ENCODE measurements at regions not wholly inside any gene's neighbourhood (a gene's known extent, or its start where the extent isn't known, plus 50 kb on each side); places are given as distances from the start of the nearest gene placed in this dataset.
"Not testable (repeated sequence)": the region's sequence is repeated elsewhere in the genome, so short reads cannot be mapped to it uniquely, and the experiment has no call there.

GRCh38 chr2:223285370-223286265 is 233.6 kb downstream of the KCNE4 start:
- H3K4me1 ChIP-seq (ENCODE audit: low read depth, poor library complexity, severe bottlenecking): no peaks in the 10 kb centered on the region
- no peaks in the 10 kb centered on the region for H4K20me1 ChIP-seq (ENCODE audit: insufficient read depth)
- H3K79me2 ChIP-seq (ENCODE audit: insufficient read depth, low read depth): no peaks in the 10 kb centered on the region
- no peak overlapping the region for H3K4me2 ChIP-seq
- H3K27me3 ChIP-seq (ENCODE audit: insufficient read depth, low read depth): no peaks in the 10 kb centered on the region
- TF ChIP-seq, protein P1, sequence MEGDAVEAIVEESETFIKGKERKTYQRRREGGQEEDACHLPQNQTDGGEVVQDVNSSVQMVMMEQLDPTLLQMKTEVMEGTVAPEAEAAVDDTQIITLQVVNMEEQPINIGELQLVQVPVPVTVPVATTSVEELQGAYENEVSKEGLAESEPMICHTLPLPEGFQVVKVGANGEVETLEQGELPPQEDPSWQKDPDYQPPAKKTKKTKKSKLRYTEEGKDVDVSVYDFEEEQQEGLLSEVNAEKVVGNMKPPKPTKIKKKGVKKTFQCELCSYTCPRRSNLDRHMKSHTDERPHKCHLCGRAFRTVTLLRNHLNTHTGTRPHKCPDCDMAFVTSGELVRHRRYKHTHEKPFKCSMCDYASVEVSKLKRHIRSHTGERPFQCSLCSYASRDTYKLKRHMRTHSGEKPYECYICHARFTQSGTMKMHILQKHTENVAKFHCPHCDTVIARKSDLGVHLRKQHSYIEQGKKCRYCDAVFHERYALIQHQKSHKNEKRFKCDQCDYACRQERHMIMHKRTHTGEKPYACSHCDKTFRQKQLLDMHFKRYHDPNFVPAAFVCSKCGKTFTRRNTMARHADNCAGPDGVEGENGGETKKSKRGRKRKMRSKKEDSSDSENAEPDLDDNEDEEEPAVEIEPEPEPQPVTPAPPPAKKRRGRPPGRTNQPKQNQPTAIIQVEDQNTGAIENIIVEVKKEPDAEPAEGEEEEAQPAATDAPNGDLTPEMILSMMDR (conservative IDR thresholded peaks at IDR 0.05; ENCODE audit: low read depth, low read length): no peak
- no peak overlapping the region for H2AFZ ChIP-seq (ENCODE audit: low read depth)
- no peak overlapping the region for H3K9ac ChIP-seq
- H3K36me3 ChIP-seq (ENCODE audit: insufficient read depth): no peaks in the 10 kb centered on the region
- H3K27ac ChIP-seq: no peak overlapping the region
- no peak overlapping the region for H3K4me3 ChIP-seq (IDR thresholded peaks at IDR 0.05; ENCODE audit: insufficient read depth, low read depth, low read length)

DNA sequence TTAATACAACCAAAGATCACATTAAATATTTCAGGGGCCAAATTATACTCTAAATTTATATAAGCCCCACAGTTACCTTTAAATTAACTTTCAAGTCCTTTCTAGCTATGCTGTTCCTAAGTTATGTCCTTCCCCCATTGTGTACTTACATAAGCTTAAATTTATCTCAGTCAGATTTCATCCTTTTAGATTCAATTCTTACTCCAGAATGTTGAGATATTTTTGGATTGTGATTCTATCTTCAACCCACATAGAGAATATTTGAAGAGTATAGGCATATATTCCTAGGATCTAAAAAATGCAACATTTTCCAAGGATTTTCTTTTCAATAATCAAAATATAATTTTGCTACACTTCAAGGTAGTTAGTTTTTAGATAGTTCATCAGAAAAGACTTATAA is 242.8 kb downstream of the KCNE4 start:
- Histone ChIP-seq H3K36me3 (ENCODE audit: insufficient read depth) (no peaks in the 10 kb centered on the region), H3K4me2 (no peak overlapping the region), H3K79me2 (ENCODE audit: insufficient read depth, low read depth) (no peaks in the 10 kb centered on the region), H3K9ac (no peak overlapping the region), H2AFZ (ENCODE audit: low read depth) (no peak overlapping the region), H3K27ac (no peak overlapping the region), H3K4me1 (ENCODE audit: low read depth, poor library complexity, severe bottlenecking) (no peaks in the 10 kb centered on the region), H3K4me3 (IDR thresholded peaks at IDR 0.05; ENCODE audit: insufficient read depth, low read depth, low read length) (no peak overlapping the region), H3K27me3 (ENCODE audit: insufficient read depth, low read depth) (no peaks in the 10 kb centered on the region), H4K20me1 (ENCODE audit: insufficient read depth) (no peaks in the 10 kb centered on the region)
- TF ChIP-seq, protein P1 (conservative IDR thresholded peaks at IDR 0.05; ENCODE audit: low read depth, low read length): no peak

GRCh38 chr2:223297788-223298187 is 245.8 kb downstream of the KCNE4 start:
- H3K79me2 ChIP-seq (ENCODE audit: insufficient read depth, low read depth): no peaks in the 10 kb centered on the region
- H3K27ac ChIP-seq: no peak overlapping the region
- no peak overlapping the region for H3K4me3 ChIP-seq (IDR thresholded peaks at IDR 0.05; ENCODE audit: insufficient read depth, low read depth, low read length)
- no peaks in the 10 kb centered on the region for H4K20me1 ChIP-seq (ENCODE audit: insufficient read depth)
- no peak overlapping the region for H3K9ac ChIP-seq
- no peaks in the 10 kb centered on the region for H3K4me1 ChIP-seq (ENCODE audit: low read depth, poor library complexity, severe bottlenecking)
- H3K4me2 ChIP-seq: no peak overlapping the region
- H3K36me3 ChIP-seq (ENCODE audit: insufficient read depth): no peaks in the 10 kb centered on the region
- TF ChIP-seq, protein P1 (conservative IDR thresholded peaks at IDR 0.05; ENCODE audit: low read depth, low read length): no peak
- H3K27me3 ChIP-seq (ENCODE audit: insufficient read depth, low read depth): no peaks in the 10 kb centered on the region
- H2AFZ ChIP-seq (ENCODE audit: low read depth): no peak overlapping the region

DNA sequence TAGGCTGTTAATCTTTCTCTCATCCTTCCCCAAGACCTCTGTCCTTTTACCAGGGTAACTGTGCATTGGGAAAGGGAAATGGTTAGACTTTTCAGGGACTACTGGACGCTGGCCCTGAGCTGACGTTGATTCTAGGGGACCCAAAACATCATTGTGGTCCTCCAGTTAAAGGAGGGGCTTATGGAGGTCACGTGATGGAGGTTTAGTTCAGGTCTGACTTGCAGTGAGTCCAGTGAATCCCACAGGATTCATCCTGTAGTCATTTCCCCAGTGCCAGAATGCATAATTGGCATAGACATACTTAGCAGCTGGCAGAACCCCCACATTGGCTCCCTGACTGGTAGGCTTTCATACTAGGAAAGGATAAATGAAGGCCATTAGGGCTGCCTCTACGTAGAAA is 246.3 kb downstream of the KCNE4 start:
- not testable (repeated sequence) for H3K27ac ChIP-seq; H3K79me2 ChIP-seq (ENCODE audit: insufficient read depth, low read depth); H3K4me3 ChIP-seq (IDR thresholded peaks at IDR 0.05; ENCODE audit: insufficient read depth, low read depth, low read length); H3K4me2 ChIP-seq; H4K20me1 ChIP-seq (ENCODE audit: insufficient read depth); H3K4me1 ChIP-seq (ENCODE audit: low read depth, poor library complexity, severe bottlenecking); H3K36me3 ChIP-seq (ENCODE audit: insufficient read depth); H2AFZ ChIP-seq (ENCODE audit: low read depth); H3K27me3 ChIP-seq (ENCODE audit: insufficient read depth, low read depth); H3K9ac ChIP-seq

DNA sequence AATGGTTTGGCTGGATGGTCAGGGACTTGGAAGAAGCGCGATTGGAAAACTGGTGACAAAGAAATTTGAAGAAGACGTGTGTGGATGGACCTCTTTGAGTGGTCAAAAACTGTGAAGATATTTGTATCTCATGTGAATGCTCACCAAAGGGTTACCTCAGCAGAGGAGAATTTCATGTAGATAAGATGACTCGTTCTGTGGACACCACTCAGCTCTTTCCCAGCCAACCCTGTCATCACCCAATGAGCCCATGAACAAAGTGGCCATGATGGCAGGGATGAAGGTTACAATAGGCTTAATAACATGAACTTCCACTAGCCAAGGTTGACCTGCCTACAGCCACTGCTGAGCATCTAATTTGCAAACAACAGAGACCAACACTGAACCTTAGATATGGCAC is 248.3 kb downstream of the KCNE4 start:
- no peak overlapping the region for H3K4me2 ChIP-seq
- H3K79me2 ChIP-seq (ENCODE audit: insufficient read depth, low read depth): no peaks in the 10 kb centered on the region
- no peak overlapping the region for H3K4me3 ChIP-seq (IDR thresholded peaks at IDR 0.05; ENCODE audit: insufficient read depth, low read depth, low read length)
- TF ChIP-seq, protein P1 (conservative IDR thresholded peaks at IDR 0.05; ENCODE audit: low read depth, low read length): no peak
- no peaks in the 10 kb centered on the region for H3K27me3 ChIP-seq (ENCODE audit: insufficient read depth, low read depth)
- no peaks in the 10 kb centered on the region for H3K4me1 ChIP-seq (ENCODE audit: low read depth, poor library complexity, severe bottlenecking)
- H3K9ac ChIP-seq: no peak overlapping the region
- H3K27ac ChIP-seq: no peak overlapping the region
- H2AFZ ChIP-seq (ENCODE audit: low read depth): no peak overlapping the region
- H4K20me1 ChIP-seq (ENCODE audit: insufficient read depth): no peaks in the 10 kb centered on the region
- H3K36me3 ChIP-seq (ENCODE audit: insufficient read depth): no peaks in the 10 kb centered on the region

Measured in KMS-11 (cell line).